Common myeloid progenitor, CD34-positive (primary cell): ENCODE measurements at regions not wholly inside any gene's neighbourhood (a gene's known extent, or its start where the extent isn't known, plus 50 kb on each side); places are given as distances from the start of the nearest gene placed in this dataset.
A peak's percentile ranks its signal among the peaks of the same experiment; 100 is the strongest.

Experiments used
- CTCF ChIA-PET: fragments of 350-600 bp; sonication (Branson Sonifier 250); formaldehyde crosslinking; loops from one replicate; lab custom pipeline; 2021; ENCODE audit warnings: antibody characterized with exemption; lab: Charles Lee
- POLR2A ChIA-PET: fragments of 350-600 bp; sonication (Branson Sonifier 250); formaldehyde crosslinking; loops from one replicate; lab custom pipeline; 2021; ENCODE audit warnings: antibody characterized with exemption; lab: Charles Lee
- DNase-seq, 3 donors: peaks; one replicate each; pipeline versions ENCODE4 v3.0.0 to v3.0.0-alpha.2; 2013
- H3K27ac ChIP-seq, 2 experiments: 1 replicate in 1 of 2; 2 replicates in 1 of 2; pipeline ENCODE4 v1.7.0; 2013; ENCODE audit warnings: inconsistent platforms in 2 of 2, low read length in 2 of 2, mild to moderate bottlenecking in 2 of 2, low read depth in 1 of 2, moderate library complexity in 1 of 2; ENCODE audit not compliant: severe bottlenecking in 2 of 2, insufficient read depth in 1 of 2, poor library complexity in 1 of 2
- H3K27me3 ChIP-seq, 5 experiments: replicated peaks in 2 of 5; 1 replicate in 3 of 5; 2 replicates in 2 of 5; pipeline versions ENCODE4 v1.6.1 to v1.7.0; 2013; ENCODE audit warnings: low read length in 4 of 5, mild to moderate bottlenecking in 2 of 5, moderate library complexity in 2 of 5, inconsistent platforms in 1 of 5; ENCODE audit not compliant: insufficient read depth in 5 of 5, control insufficient read depth in 4 of 5
- H3K36me3 ChIP-seq, 4 experiments: 1 replicate in 2 of 4; 2 replicates in 2 of 4; pipeline versions ENCODE4 v1.6.1 to v1.7.0; 2013; ENCODE audit warnings: low read length in 3 of 4, control low read depth in 1 of 4, mild to moderate bottlenecking in 1 of 4; ENCODE audit not compliant: control insufficient read depth in 4 of 4, insufficient read depth in 4 of 4
- H3K4me1 ChIP-seq, 4 experiments: 1 replicate in 3 of 4; 2 replicates in 1 of 4; pipeline versions ENCODE4 v1.6.1 to v1.7.1; 2013; ENCODE audit warnings: low read length in 3 of 4, mild to moderate bottlenecking in 3 of 4, control low read depth in 1 of 4, inconsistent platforms in 1 of 4, moderate library complexity in 1 of 4; ENCODE audit not compliant: control insufficient read depth in 4 of 4, insufficient read depth in 4 of 4; ENCODE audit errors: control extremely low read depth in 1 of 4
- H3K4me3 ChIP-seq, 7 experiments: 1 replicate in 4 of 7; 2 replicates in 3 of 7; pipeline versions ENCODE4 v1.5.1 to v1.7.0; 2013; ENCODE audit warnings: mild to moderate bottlenecking in 7 of 7, low read length in 6 of 7, moderate library complexity in 6 of 7, inconsistent platforms in 2 of 7, low read depth in 2 of 7, control low read depth in 1 of 7; ENCODE audit not compliant: insufficient read depth in 4 of 7, control insufficient read depth in 1 of 7; ENCODE audit errors: extremely low read depth in 1 of 7
- H3K9me3 ChIP-seq, 5 experiments: 1 replicate in 4 of 5; 2 replicates in 1 of 5; pipeline versions ENCODE4 v1.6.1 to v1.7.1; 2013; ENCODE audit warnings: low read length in 4 of 5, mild to moderate bottlenecking in 2 of 5, inconsistent platforms in 1 of 5, low read depth in 1 of 5, moderate library complexity in 1 of 5; ENCODE audit not compliant: control insufficient read depth in 4 of 5, insufficient read depth in 2 of 5; ENCODE audit errors: control extremely low read depth in 1 of 5
- WGBS: methylation state at CpG from one replicate; pipeline ENCODE4 v1.1.5; 2013; ENCODE audit not compliant: insufficient coverage; 5-methylcytosine and 5-hydroxymethylcytosine counted together

- no peak for DNase-seq
- 87% methylated on average over 5 of the region's 5 CpGs for WGBS
- H3K36me3 ChIP-seq, result no peaks in the 10 kb centered on the region
- ChIA-PET POLR2A (no interaction called here), CTCF (interaction anchor here (1.1 kb wide), 1 partner anchor 69 kb away, joined by 3 read pairs; no protein-coding TSS in a partner anchor)
- H3K4me3 ChIP-seq, result no peak overlapping the region
- no peak overlapping the region for H3K27ac ChIP-seq
- peaks cover 0 to 5% (median 0%) of the 10 kb centered on the region in 5 experiments for H3K27me3 ChIP-seq
- no peaks in the 10 kb centered on the region for H3K4me1 ChIP-seq
- H3K9me3 ChIP-seq, result no peaks in the 10 kb centered on the region
Observed at GRCh38 chr2:217153510-217153909, 293.6 kb upstream of the TNP1 start.

- Histone ChIP-seq H3K9me3 (no peaks in the 10 kb centered on the region), H3K36me3 (no peaks in the 10 kb centered on the region), H3K4me1 (no peaks in the 10 kb centered on the region), H3K27ac (no peak overlapping the region), H3K27me3 (peaks cover 0 to 5% (median 0%) of the 10 kb centered on the region in 5 experiments), H3K4me3 (no peak overlapping the region)
- POLR2A ChIA-PET, result no interaction called here
- no peak for DNase-seq
- CTCF ChIA-PET, result no interaction called here
- whole genome bisulfite sequencing, result 92% methylated on average over 2 of the region's 3 CpGs
Observed at GRCh38 chr2:217152831-217153230, 293.0 kb upstream of the TNP1 start.

GRCh38 chr2:217151509-217152206 is 291.8 kb upstream of the TNP1 start:
- ChIA-PET POLR2A (no interaction called here), CTCF (interaction anchor here (0.9 kb wide), 2 partner anchors 11 to 21 kb away, joined by 3 read pairs; no protein-coding TSS in a partner anchor)
- no peak for DNase-seq
- H3K27ac ChIP-seq, result no peak overlapping the region
- H3K36me3 ChIP-seq, result no peaks in the 10 kb centered on the region
- H3K9me3 ChIP-seq, result no peaks in the 10 kb centered on the region
- no peaks in the 10 kb centered on the region for H3K4me1 ChIP-seq
- H3K27me3 ChIP-seq, result peaks cover 0 to 5% (median 0%) of the 10 kb centered on the region in 5 experiments
- H3K4me3 ChIP-seq, result no peak overlapping the region
- 83% methylated on average over 7 of the region's 10 CpGs for WGBS

GRCh38 chr2:217150236-217150635 is 290.4 kb upstream of the TNP1 start:
- 83% methylated on average over 1 of the region's 4 CpGs for WGBS
- Histone ChIP-seq H3K4me3 (no peak overlapping the region), H3K9me3 (no peaks in the 10 kb centered on the region), H3K4me1 (no peaks in the 10 kb centered on the region), H3K27me3 (peaks cover 0 to 3% (median 0%) of the 10 kb centered on the region in 5 experiments), H3K36me3 (no peaks in the 10 kb centered on the region), H3K27ac (no peak overlapping the region)
- CTCF ChIA-PET, result no interaction called here
- POLR2A ChIA-PET, result no interaction called here
- DNase-seq, result no peak

GRCh38 chr2:217149087-217149660 is 289.3 kb upstream of the TNP1 start:
- H3K4me3 ChIP-seq, result no peak overlapping the region
- peaks cover 0 to 2% (median 0%) of the 10 kb centered on the region in 5 experiments for H3K27me3 ChIP-seq
- POLR2A ChIA-PET, result no interaction called here
- CTCF ChIA-PET, result interaction anchor here (0.6 to 2.0 kb wide), 2 partner anchors 9 to 394 kb away, joined by 3 to 7 read pairs; no protein-coding TSS in a partner anchor
- no peak for DNase-seq
- WGBS, result 100% methylated on average over 2 of the region's 4 CpGs
- H3K4me1 ChIP-seq, result no peaks in the 10 kb centered on the region
- H3K36me3 ChIP-seq, result no peaks in the 10 kb centered on the region
- H3K9me3 ChIP-seq, result no peaks in the 10 kb centered on the region
- H3K27ac ChIP-seq, result no peak overlapping the region

GRCh38 chr2:217147818-217148217 is 288.0 kb upstream of the TNP1 start:
- no peaks in the 10 kb centered on the region for H3K27me3 ChIP-seq
- CTCF ChIA-PET, result interaction anchor here (1.4 to 2.0 kb wide), 2 partner anchors 10 to 13 kb away, joined by 4 to 7 read pairs; no protein-coding TSS in a partner anchor
- no peak overlapping the region for H3K4me3 ChIP-seq
- no peaks in the 10 kb centered on the region for H3K4me1 ChIP-seq
- POLR2A ChIA-PET, result no interaction called here
- H3K9me3 ChIP-seq, result peaks cover 0 to 2% (median 0%) of the 10 kb centered on the region in 5 experiments
- DNase-seq, result peak in 1 of 3 donors; percentile 14
- H3K36me3 ChIP-seq, result no peaks in the 10 kb centered on the region
- H3K27ac ChIP-seq, result no peak overlapping the region
- 95% methylated on average over 2 of the region's 2 CpGs for WGBS

GRCh38 chr2:217146956-217147355 is 287.1 kb upstream of the TNP1 start:
- no peaks in the 10 kb centered on the region for H3K27me3 ChIP-seq
- peaks cover 3 to 7% (median 5%) of the 10 kb centered on the region in 5 experiments for H3K9me3 ChIP-seq
- no peaks in the 10 kb centered on the region for H3K36me3 ChIP-seq
- ChIA-PET CTCF (interaction anchor here (1.4 kb wide), 1 partner anchor 14 kb away, joined by 4 read pairs; no protein-coding TSS in a partner anchor), POLR2A (no interaction called here)
- H3K27ac ChIP-seq, result no peak overlapping the region
- WGBS, result 97% methylated on average over 4 of the region's 4 CpGs
- no peaks in the 10 kb centered on the region for H3K4me1 ChIP-seq
- no peak for DNase-seq
- no peak overlapping the region for H3K4me3 ChIP-seq
